NT2/D1 (cell line): ENCODE measurements at regions not wholly inside any gene's neighbourhood (a gene's known extent, or its start where the extent isn't known, plus 50 kb on each side); places are given as distances from the start of the nearest gene placed in this dataset.

ENCODE experiments used
- SUZ12 ChIP-seq: IDR thresholded peaks from 2 replicates; pipeline ENCODE4 v1.6.1; 2011; ENCODE audit not compliant: insufficient read length, insufficient read depth; ENCODE audit errors: extremely low read depth
- ZNF274 ChIP-seq: IDR thresholded peaks from 2 replicates; pipeline ENCODE4 v1.6.1; 2011; ENCODE audit warnings: mild to moderate bottlenecking, low read depth, low read length

DNA sequence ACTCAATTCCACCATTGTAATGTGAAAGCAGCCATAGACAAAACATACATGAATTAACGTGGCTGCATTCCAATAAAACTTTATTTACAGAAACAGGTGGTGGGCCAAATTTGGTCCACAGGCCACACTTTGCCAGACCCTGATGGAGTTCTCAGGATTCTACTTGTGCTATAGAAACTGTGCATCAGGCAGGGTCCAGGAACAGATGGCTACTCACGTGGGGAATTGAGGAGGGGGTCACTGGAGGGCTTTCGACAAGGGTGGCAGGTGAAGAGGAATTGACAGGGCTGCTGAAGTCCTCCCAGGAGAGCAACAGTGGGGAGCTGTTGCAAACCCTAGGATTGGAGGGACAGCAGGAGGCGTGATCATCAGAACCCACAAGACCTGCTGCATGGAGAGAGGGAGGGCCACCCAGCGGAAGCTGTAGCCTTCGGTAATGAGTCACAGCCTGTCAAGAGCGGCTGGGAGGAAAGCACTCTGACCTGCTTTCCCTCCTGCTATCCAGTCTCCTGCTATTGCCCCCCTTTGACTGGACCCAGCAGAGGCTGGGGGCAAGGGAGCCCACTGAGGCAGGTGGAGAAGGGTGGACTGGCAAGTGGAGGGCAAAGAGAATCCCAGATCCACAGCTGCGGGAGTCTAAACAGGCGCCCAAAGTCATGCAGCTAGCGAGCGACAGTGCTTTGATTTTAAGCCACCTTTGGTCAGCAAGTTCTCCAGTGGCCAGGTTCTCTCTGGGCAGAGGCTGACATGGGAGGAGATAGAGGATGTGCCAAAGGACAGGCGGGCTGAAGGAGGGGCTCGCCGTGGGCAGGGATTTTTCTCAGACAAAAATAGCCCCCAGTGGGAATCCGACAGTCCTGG is 138.3 kb upstream of the SMIM23 start:
- TF ChIP-seq SUZ12, result no peak
- no peak for TF ChIP-seq ZNF274
